ENCODE measurements at regions not wholly inside any gene's neighbourhood (a gene's known extent, or its start where the extent isn't known, plus 50 kb on each side); places are given as distances from the start of the nearest gene placed in this dataset.
"Not testable (repeated sequence)": the region's sequence is repeated elsewhere in the genome, so short reads cannot be mapped to it uniquely, and the experiment has no call there.

- no peak for DNase-seq (ENCODE audit: low read depth in 2 of 3, low spot score in 2 of 3)
Measured at GRCh38 chr6:164344801-164345291, 930.3 kb downstream of the QKI start.

GRCh38 chr6:164339442-164339841 lies 924.9 kb downstream of the QKI start:
- not testable (repeated sequence) for DNase-seq (ENCODE audit: low read depth in 2 of 3, low spot score in 2 of 3)

GRCh38 chr6:164337925-164338397 lies 923.4 kb downstream of the QKI start:
- DNase-seq (ENCODE audit: low read depth in 2 of 3, low spot score in 2 of 3), result no peak

GRCh38 chr6:164337024-164337924 lies 922.8 kb downstream of the QKI start:
- no peak for DNase-seq (ENCODE audit: low read depth in 2 of 3, low spot score in 2 of 3)

- DNase-seq (ENCODE audit: low read depth in 2 of 3, low spot score in 2 of 3), result no peak
Measured at GRCh38 chr6:164336455-164336854, 921.9 kb downstream of the QKI start.

- no peak for DNase-seq (ENCODE audit: low read depth in 2 of 3, low spot score in 2 of 3)
Measured at GRCh38 chr6:164331026-164331425, 916.5 kb downstream of the QKI start.

- no peak for DNase-seq (ENCODE audit: low read depth in 2 of 3, low spot score in 2 of 3)
Measured at GRCh38 chr6:164325168-164325567, 910.6 kb downstream of the QKI start.

GRCh38 chr6:164322533-164322932 lies 908.0 kb downstream of the QKI start:
- no peak for DNase-seq (ENCODE audit: low read depth in 2 of 3, low spot score in 2 of 3)

- no peak for DNase-seq (ENCODE audit: low read depth in 2 of 3, low spot score in 2 of 3)
Measured at GRCh38 chr6:164321297-164321696, 906.8 kb downstream of the QKI start.

- DNase-seq (ENCODE audit: low read depth in 2 of 3, low spot score in 2 of 3), result no peak
Measured at GRCh38 chr6:164315376-164315775, 900.9 kb downstream of the QKI start.

- DNase-seq (ENCODE audit: low read depth in 2 of 3, low spot score in 2 of 3), result no peak
Measured at GRCh38 chr6:164308339-164308738, 893.8 kb downstream of the QKI start.

- no peak for DNase-seq (ENCODE audit: low read depth in 2 of 3, low spot score in 2 of 3)
Measured at GRCh38 chr6:164303102-164303964, 888.8 kb downstream of the QKI start.

GRCh38 chr6:164296411-164296810 lies 881.9 kb downstream of the QKI start:
- DNase-seq (ENCODE audit: low read depth in 2 of 3, low spot score in 2 of 3), result no peak

- no peak for DNase-seq (ENCODE audit: low read depth in 2 of 3, low spot score in 2 of 3)
Measured at GRCh38 chr6:164294047-164294784, 879.7 kb downstream of the QKI start.

- DNase-seq (ENCODE audit: low read depth in 2 of 3, low spot score in 2 of 3), result no peak
Measured at GRCh38 chr6:164291224-164291623, 876.7 kb downstream of the QKI start.

- no peak for DNase-seq (ENCODE audit: low read depth in 2 of 3, low spot score in 2 of 3)
Measured at GRCh38 chr6:164290101-164290500, 875.6 kb downstream of the QKI start.

- no peak for DNase-seq (ENCODE audit: low read depth in 2 of 3, low spot score in 2 of 3)
Measured at GRCh38 chr6:164286011-164286410, 871.5 kb downstream of the QKI start.

- DNase-seq (ENCODE audit: low read depth in 2 of 3, low spot score in 2 of 3), result no peak
Measured at GRCh38 chr6:164283574-164283973, 869.1 kb downstream of the QKI start.

GRCh38 chr6:164276211-164276610 lies 861.7 kb downstream of the QKI start:
- DNase-seq (ENCODE audit: low read depth in 2 of 3, low spot score in 2 of 3), result no peak

GRCh38 chr6:164275773-164276172 lies 861.3 kb downstream of the QKI start:
- DNase-seq (ENCODE audit: low read depth in 2 of 3, low spot score in 2 of 3), result no peak

GRCh38 chr6:164274493-164274892 lies 860.0 kb downstream of the QKI start:
- no peak for DNase-seq (ENCODE audit: low read depth in 2 of 3, low spot score in 2 of 3)

All from hematopoietic multipotent progenitor cell (in vitro differentiated cells).